Natural killer cell (primary cell): ENCODE measurements at regions not wholly inside any gene's neighbourhood (a gene's known extent, or its start where the extent isn't known, plus 50 kb on each side); places are given as distances from the start of the nearest gene placed in this dataset.

Source experiments
- ATAC-seq, 3 donors: fragments of 150-1000 bp in 2 of 3; fragments of 200-7000 bp in 1 of 3; cut with Tn5 transposase; 1 replicate in 1 of 3; 2 replicates in 2 of 3; pipeline ENCODE4 v1.10.0; 2021; ENCODE audit warnings: mild to moderate bottlenecking in 2 of 3, moderate library complexity in 2 of 3
- DNase-seq, 2 donors: peaks; one replicate each; pipeline versions ENCODE4 v3.0.0 to v3.0.0-alpha.2; 2013 to 2021; ENCODE audit warnings: mixed read lengths in 1 of 2
- H3K27ac ChIP-seq: one replicate; pipeline ENCODE4 v1.5.1; 2013; ENCODE audit warnings: mild to moderate bottlenecking, low read length
- H3K27me3 ChIP-seq: one replicate; pipeline ENCODE4 v1.6.1; 2013; ENCODE audit warnings: low read length; ENCODE audit not compliant: control insufficient read depth, insufficient read depth
- H3K36me3 ChIP-seq: one replicate; pipeline ENCODE4 v1.6.1; 2013; ENCODE audit warnings: low read length; ENCODE audit not compliant: control insufficient read depth, insufficient read depth
- H3K4me1 ChIP-seq: one replicate; pipeline ENCODE4 v1.6.1; 2013; ENCODE audit warnings: low read length; ENCODE audit not compliant: control insufficient read depth, insufficient read depth
- H3K4me3 ChIP-seq: one replicate; pipeline ENCODE4 v1.5.1; 2013; ENCODE audit warnings: low read length
- H3K9me3 ChIP-seq: one replicate; pipeline ENCODE4 v1.6.1; 2013; ENCODE audit warnings: low read length; ENCODE audit not compliant: control insufficient read depth, insufficient read depth
- H3K27ac Mint-ChIP-seq, 2 donors: one replicate each; pipeline ENCODE4 v1.8.0; 2022; ENCODE audit warnings: mild to moderate bottlenecking in 2 of 2, mixed read lengths in 2 of 2, moderate library complexity in 1 of 2
- H3K27me3 Mint-ChIP-seq, 2 donors: one replicate each; pipeline ENCODE4 v1.8.0; 2022; ENCODE audit warnings: low read depth in 2 of 2, mixed read lengths in 2 of 2
- H3K36me3 Mint-ChIP-seq: one replicate; pipeline ENCODE4 v1.8.0; 2022; ENCODE audit warnings: mixed read lengths
- H3K4me1 Mint-ChIP-seq, 2 donors: one replicate each; pipeline ENCODE4 v1.8.0; 2022; ENCODE audit warnings: mixed read lengths in 2 of 2
- H3K4me3 Mint-ChIP-seq: one replicate; pipeline ENCODE4 v1.8.0; 2022; ENCODE audit warnings: mild to moderate bottlenecking, moderate library complexity, mixed read lengths
- H3K9me3 Mint-ChIP-seq, 2 donors: one replicate each; pipeline ENCODE4 v1.8.0; 2022; ENCODE audit warnings: mixed read lengths in 2 of 2
- CTCF ChIP-seq: fragments of 200-600 bp; IDR thresholded peaks from one replicate; pipeline ENCODE4 v1.8.0; 2022; ENCODE audit warnings: antibody characterized with exemption
- WGBS: methylation state at CpG from one replicate; pipeline ENCODE4 v1.1.7; 2013; ENCODE audit warnings: missing lambda C conversion rate; ENCODE audit not compliant: insufficient coverage; 5-methylcytosine and 5-hydroxymethylcytosine counted together
- intact Hi-C: fragments of 100-400 bp; cut with micrococcal nuclease; formaldehyde crosslinking; loops from one replicate; pipeline ENCODE4 v1.14.2; 2022

- 17% methylated on average over 1 of the region's 1 CpG for WGBS
- Histone ChIP-seq H3K4me3 (no peak overlapping the region), H3K4me1 (no peaks in the 10 kb centered on the region), H3K9me3 (no peaks in the 10 kb centered on the region), H3K27ac (no peak overlapping the region), H3K36me3 (no peaks in the 10 kb centered on the region), H3K27me3 (no peaks in the 10 kb centered on the region)
- no peaks in the 10 kb centered on the region for H3K4me1 Mint-ChIP-seq
- DNase-seq (no peak), ATAC-seq (no peak)
- H3K4me3 Mint-ChIP-seq, result no peak overlapping the region
- H3K27me3 Mint-ChIP-seq, result no peaks in the 10 kb centered on the region
- H3K9me3 Mint-ChIP-seq, result peaks cover 0 to 2% of the 10 kb centered on the region in 2 donors
- no peak overlapping the region for H3K27ac Mint-ChIP-seq
- intact Hi-C loops, result no loop called here
- no peak for TF ChIP-seq CTCF
- H3K36me3 Mint-ChIP-seq, result no peaks in the 10 kb centered on the region
Observed at GRCh38 chr6:113758826-113759574, 98.1 kb upstream of the MARCKS start.

GRCh38 chr6:113762641-113763040 is 94.5 kb upstream of the MARCKS start:
- H3K4me1 Mint-ChIP-seq, result no peaks in the 10 kb centered on the region
- no peak for TF ChIP-seq CTCF
- H3K4me3 ChIP-seq, result no peak overlapping the region
- H3K36me3 ChIP-seq, result no peaks in the 10 kb centered on the region
- no peaks in the 10 kb centered on the region for H3K36me3 Mint-ChIP-seq
- WGBS, result 41% methylated on average over 2 of the region's 2 CpGs
- H3K9me3 ChIP-seq, result no peaks in the 10 kb centered on the region
- no peak for DNase-seq
- H3K27me3 ChIP-seq, result no peaks in the 10 kb centered on the region
- no peaks in the 10 kb centered on the region for H3K27me3 Mint-ChIP-seq
- H3K27ac Mint-ChIP-seq, result no peak overlapping the region
- H3K4me3 Mint-ChIP-seq, result no peak overlapping the region
- ATAC-seq, result no peak
- H3K4me1 ChIP-seq, result no peaks in the 10 kb centered on the region
- H3K9me3 Mint-ChIP-seq, result peaks cover 0 to 1% of the 10 kb centered on the region in 2 donors
- intact Hi-C loops, result no loop called here
- no peak overlapping the region for H3K27ac ChIP-seq

- 86% methylated on average over 1 of the region's 1 CpG for WGBS
- Histone ChIP-seq H3K4me3 (no peak overlapping the region), H3K9me3 (no peaks in the 10 kb centered on the region), H3K27ac (no peak overlapping the region), H3K27me3 (no peaks in the 10 kb centered on the region), H3K36me3 (no peaks in the 10 kb centered on the region), H3K4me1 (no peaks in the 10 kb centered on the region)
- DNase-seq (no peak), ATAC-seq (no peak)
- H3K27ac Mint-ChIP-seq, result no peak overlapping the region
- no peaks in the 10 kb centered on the region for H3K27me3 Mint-ChIP-seq
- no peak overlapping the region for H3K4me3 Mint-ChIP-seq
- no peaks in the 10 kb centered on the region for H3K36me3 Mint-ChIP-seq
- no peaks in the 10 kb centered on the region for H3K9me3 Mint-ChIP-seq
- intact Hi-C loops, result no loop called here
- no peaks in the 10 kb centered on the region for H3K4me1 Mint-ChIP-seq
- no peak for TF ChIP-seq CTCF
Observed at GRCh38 chr6:113763311-113763766, 93.8 kb upstream of the MARCKS start.

- no peaks in the 10 kb centered on the region for H3K4me1 Mint-ChIP-seq
- peak in 1 of 3 donors; percentile 56 for ATAC-seq
- TF ChIP-seq CTCF, result no peak
- H3K36me3 Mint-ChIP-seq, result no peaks in the 10 kb centered on the region
- no peaks in the 10 kb centered on the region for H3K9me3 Mint-ChIP-seq
- Histone ChIP-seq H3K4me1 (no peaks in the 10 kb centered on the region), H3K9me3 (no peaks in the 10 kb centered on the region), H3K27me3 (no peaks in the 10 kb centered on the region), H3K36me3 (no peaks in the 10 kb centered on the region), H3K4me3 (no peak overlapping the region), H3K27ac (no peak overlapping the region)
- WGBS, result no CpG with 5 or more reads among the region's 2 CpGs
- no peak overlapping the region for H3K27ac Mint-ChIP-seq
- intact Hi-C loops, result no loop called here
- no peaks in the 10 kb centered on the region for H3K27me3 Mint-ChIP-seq
- peak in 1 of 2 donors; percentile 2 for DNase-seq
- H3K4me3 Mint-ChIP-seq, result no peak overlapping the region
Observed at GRCh38 chr6:113763876-113764275, 93.3 kb upstream of the MARCKS start.
